T-helper 17 cell (primary cell): ENCODE measurements at regions not wholly inside any gene's neighbourhood (a gene's known extent, or its start where the extent isn't known, plus 50 kb on each side); places are given as distances from the start of the nearest gene placed in this dataset.

ENCODE experiments used
- ATAC-seq: fragments of 150-1000 bp; cut with Tn5 transposase; 2 replicates; pipeline ENCODE4 v1.10.0; 2021; ENCODE audit warnings: mild to moderate bottlenecking, moderate library complexity
- DNase-seq, 3 donors: peaks; one replicate each; pipeline versions ENCODE4 v3.0.0 to v3.0.0-alpha.2; 2020 to 2021
- H3K9me3 ChIP-seq: one replicate; pipeline ENCODE4 v1.7.0; 2013; ENCODE audit warnings: low read length, mild to moderate bottlenecking; ENCODE audit not compliant: control insufficient read depth, poor library complexity, severe bottlenecking
- H3K27ac Mint-ChIP-seq: one replicate; pipeline ENCODE4 v1.8.0; 2022; ENCODE audit warnings: mild to moderate bottlenecking, moderate library complexity, mixed read lengths
- H3K27me3 Mint-ChIP-seq: one replicate; pipeline ENCODE4 v1.8.0; 2022; ENCODE audit warnings: mixed read lengths
- H3K36me3 Mint-ChIP-seq: one replicate; pipeline ENCODE4 v1.8.0; 2022; ENCODE audit warnings: low read depth, mixed read lengths
- H3K4me1 Mint-ChIP-seq: one replicate; pipeline ENCODE4 v1.8.0; 2022; ENCODE audit warnings: mild to moderate bottlenecking, mixed read lengths
- H3K4me3 Mint-ChIP-seq: one replicate; pipeline ENCODE4 v1.8.0; 2022; ENCODE audit warnings: mild to moderate bottlenecking, moderate library complexity, mixed read lengths

GRCh38 chr21:15531986-15532385, 197.8 kb upstream of the USP25 start:
- no peak for ATAC-seq
- H3K4me1 Mint-ChIP-seq = peaks cover 4% of the 10 kb centered on the region
- peaks cover 2% of the 10 kb centered on the region for H3K36me3 Mint-ChIP-seq
- H3K27ac Mint-ChIP-seq = no peak overlapping the region
- no peaks in the 10 kb centered on the region for H3K9me3 ChIP-seq
- no peak overlapping the region for H3K4me3 Mint-ChIP-seq
- no peak for DNase-seq
- H3K27me3 Mint-ChIP-seq = peaks cover 25% of the 10 kb centered on the region

- peaks cover 36% of the 10 kb centered on the region for H3K27me3 Mint-ChIP-seq
- peaks cover 9% of the 10 kb centered on the region for H3K4me1 Mint-ChIP-seq
- ATAC-seq (no peak), DNase-seq (no peak)
- no peak overlapping the region for H3K4me3 Mint-ChIP-seq
- no peak overlapping the region for H3K27ac Mint-ChIP-seq
- H3K9me3 ChIP-seq = no peaks in the 10 kb centered on the region
- peaks cover 4% of the 10 kb centered on the region for H3K36me3 Mint-ChIP-seq
Measured at GRCh38 chr21:15533618-15534017, 196.2 kb upstream of the USP25 start.

- no peak overlapping the region for H3K27ac Mint-ChIP-seq
- no peaks in the 10 kb centered on the region for H3K9me3 ChIP-seq
Measured at GRCh38 chr21:15534450-15534886, 195.3 kb upstream of the USP25 start.

GRCh38 chr21:15539376-15539775, 190.4 kb upstream of the USP25 start:
- Mint-ChIP-seq H3K27ac (no peak overlapping the region), H3K4me1 (peaks cover 5% of the 10 kb centered on the region), H3K27me3 (peaks cover 29% of the 10 kb centered on the region), H3K4me3 (no peak overlapping the region), H3K36me3 (peaks cover 2% of the 10 kb centered on the region)
- no peaks in the 10 kb centered on the region for H3K9me3 ChIP-seq
- DNase-seq (no peak), ATAC-seq (no peak)

More at GRCh38 chr21:15534450-15534886, 195.3 kb upstream of the USP25 start:
- Mint-ChIP-seq H3K36me3 (peaks cover 4% of the 10 kb centered on the region), H3K4me1 (peaks cover 9% of the 10 kb centered on the region), H3K27me3 (peaks cover 40% of the 10 kb centered on the region), H3K4me3 (no peak overlapping the region)
- no peak for ATAC-seq
- no peak for DNase-seq

- peaks cover 10% of the 10 kb centered on the region for H3K27me3 Mint-ChIP-seq
- DNase-seq = no peak
- H3K36me3 Mint-ChIP-seq = no peaks in the 10 kb centered on the region
- no peaks in the 10 kb centered on the region for H3K4me1 Mint-ChIP-seq
- H3K4me3 Mint-ChIP-seq = no peak overlapping the region
- H3K9me3 ChIP-seq = no peaks in the 10 kb centered on the region
- ATAC-seq = no peak
- no peak overlapping the region for H3K27ac Mint-ChIP-seq
Measured at GRCh38 chr21:15543473-15543872, 186.3 kb upstream of the USP25 start.

- Mint-ChIP-seq H3K4me1 (peaks cover 6% of the 10 kb centered on the region), H3K4me3 (no peak overlapping the region), H3K27me3 (no peaks in the 10 kb centered on the region), H3K27ac (no peak overlapping the region), H3K36me3 (no peaks in the 10 kb centered on the region)
- DNase-seq (no peak), ATAC-seq (no peak)
- no peaks in the 10 kb centered on the region for H3K9me3 ChIP-seq
Measured at GRCh38 chr21:15549671-15550070, 180.1 kb upstream of the USP25 start.

GRCh38 chr21:15552914-15553494, 176.8 kb upstream of the USP25 start:
- Mint-ChIP-seq H3K27ac (no peak overlapping the region), H3K4me1 (peaks cover 6% of the 10 kb centered on the region), H3K27me3 (no peaks in the 10 kb centered on the region), H3K4me3 (no peak overlapping the region), H3K36me3 (no peaks in the 10 kb centered on the region)
- ATAC-seq (peak; percentile 44), DNase-seq (no peak)
- H3K9me3 ChIP-seq = no peaks in the 10 kb centered on the region

GRCh38 chr21:15557925-15558324, 171.9 kb upstream of the USP25 start:
- ATAC-seq (no peak), DNase-seq (no peak)
- H3K36me3 Mint-ChIP-seq = no peaks in the 10 kb centered on the region
- H3K27ac Mint-ChIP-seq = no peak overlapping the region
- no peak overlapping the region for H3K4me3 Mint-ChIP-seq
- H3K4me1 Mint-ChIP-seq = peaks cover 3% of the 10 kb centered on the region
- peaks cover 22% of the 10 kb centered on the region for H3K27me3 Mint-ChIP-seq
- peaks cover 2% of the 10 kb centered on the region for H3K9me3 ChIP-seq

GRCh38 chr21:15558884-15559283, 170.9 kb upstream of the USP25 start:
- Mint-ChIP-seq H3K36me3 (peaks cover 2% of the 10 kb centered on the region), H3K27ac (no peak overlapping the region), H3K27me3 (peaks cover 31% of the 10 kb centered on the region), H3K4me1 (no peaks in the 10 kb centered on the region), H3K4me3 (no peak overlapping the region)
- ATAC-seq = no peak
- peaks cover 2% of the 10 kb centered on the region for H3K9me3 ChIP-seq
- no peak for DNase-seq

GRCh38 chr21:15559660-15560059, 170.1 kb upstream of the USP25 start:
- Mint-ChIP-seq H3K27ac (no peak overlapping the region), H3K4me1 (no peaks in the 10 kb centered on the region), H3K27me3 (peaks cover 32% of the 10 kb centered on the region), H3K4me3 (no peak overlapping the region), H3K36me3 (peaks cover 2% of the 10 kb centered on the region)
- ATAC-seq (no peak), DNase-seq (no peak)
- H3K9me3 ChIP-seq = peaks cover 2% of the 10 kb centered on the region

- no peak overlapping the region for H3K27ac Mint-ChIP-seq
- H3K9me3 ChIP-seq = peaks cover 2% of the 10 kb centered on the region
- H3K36me3 Mint-ChIP-seq = peaks cover 2% of the 10 kb centered on the region
- no peaks in the 10 kb centered on the region for H3K4me1 Mint-ChIP-seq
- no peak overlapping the region for H3K4me3 Mint-ChIP-seq
- H3K27me3 Mint-ChIP-seq = peaks cover 37% of the 10 kb centered on the region
- no peak for DNase-seq
- no peak for ATAC-seq
Measured at GRCh38 chr21:15560383-15561056, 169.3 kb upstream of the USP25 start.

- Mint-ChIP-seq H3K27me3 (peaks cover 51% of the 10 kb centered on the region), H3K4me3 (no peak overlapping the region), H3K36me3 (peaks cover 2% of the 10 kb centered on the region), H3K27ac (no peak overlapping the region), H3K4me1 (no peaks in the 10 kb centered on the region)
- H3K9me3 ChIP-seq = peaks cover 2% of the 10 kb centered on the region
- DNase-seq = no peak
- no peak for ATAC-seq
Measured at GRCh38 chr21:15562748-15563147, 167.0 kb upstream of the USP25 start.

GRCh38 chr21:15564907-15565306, 164.9 kb upstream of the USP25 start:
- H3K4me3 Mint-ChIP-seq = no peak overlapping the region
- no peak for ATAC-seq
- no peaks in the 10 kb centered on the region for H3K4me1 Mint-ChIP-seq
- peaks cover 2% of the 10 kb centered on the region for H3K9me3 ChIP-seq
- DNase-seq = no peak
- peaks cover 2% of the 10 kb centered on the region for H3K36me3 Mint-ChIP-seq
- peaks cover 66% of the 10 kb centered on the region for H3K27me3 Mint-ChIP-seq
- no peak overlapping the region for H3K27ac Mint-ChIP-seq

- H3K4me3 Mint-ChIP-seq = no peak overlapping the region
- H3K4me1 Mint-ChIP-seq = no peaks in the 10 kb centered on the region
- ATAC-seq (no peak), DNase-seq (no peak)
- no peaks in the 10 kb centered on the region for H3K9me3 ChIP-seq
- no peak overlapping the region for H3K27ac Mint-ChIP-seq
- peaks cover 60% of the 10 kb centered on the region for H3K27me3 Mint-ChIP-seq
- H3K36me3 Mint-ChIP-seq = peaks cover 4% of the 10 kb centered on the region
Measured at GRCh38 chr21:15566703-15567102, 163.1 kb upstream of the USP25 start.
